ENCODE measurements at regions not wholly inside any gene's neighbourhood (a gene's known extent, or its start where the extent isn't known, plus 50 kb on each side); places are given as distances from the start of the nearest gene placed in this dataset.

DNA sequence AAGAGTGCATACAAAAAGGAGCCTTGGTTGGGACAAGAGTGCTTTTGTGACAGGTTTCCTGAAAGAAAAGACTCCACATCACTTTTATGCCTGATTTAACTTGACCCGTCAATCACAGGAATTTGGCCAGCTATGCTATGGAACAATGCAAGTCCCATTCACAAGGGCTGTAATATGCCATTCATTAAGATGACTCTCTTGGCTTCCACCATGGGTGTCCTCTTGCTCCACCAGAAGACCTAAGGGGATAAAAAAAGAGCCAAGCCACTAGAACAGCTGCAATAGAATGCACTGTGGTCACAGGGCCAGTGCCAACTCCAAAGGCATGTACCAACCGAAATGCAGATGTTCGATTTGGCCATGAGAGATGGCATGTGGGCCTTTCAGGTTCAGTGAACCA is 480.1 kb upstream of the MPDZ start:
- POLR2A ChIA-PET, result no interaction called here
- TF ChIP-seq SMC3 (IDR thresholded peaks at IDR 0.05), result no peak
- TF ChIP-seq, protein P1, sequence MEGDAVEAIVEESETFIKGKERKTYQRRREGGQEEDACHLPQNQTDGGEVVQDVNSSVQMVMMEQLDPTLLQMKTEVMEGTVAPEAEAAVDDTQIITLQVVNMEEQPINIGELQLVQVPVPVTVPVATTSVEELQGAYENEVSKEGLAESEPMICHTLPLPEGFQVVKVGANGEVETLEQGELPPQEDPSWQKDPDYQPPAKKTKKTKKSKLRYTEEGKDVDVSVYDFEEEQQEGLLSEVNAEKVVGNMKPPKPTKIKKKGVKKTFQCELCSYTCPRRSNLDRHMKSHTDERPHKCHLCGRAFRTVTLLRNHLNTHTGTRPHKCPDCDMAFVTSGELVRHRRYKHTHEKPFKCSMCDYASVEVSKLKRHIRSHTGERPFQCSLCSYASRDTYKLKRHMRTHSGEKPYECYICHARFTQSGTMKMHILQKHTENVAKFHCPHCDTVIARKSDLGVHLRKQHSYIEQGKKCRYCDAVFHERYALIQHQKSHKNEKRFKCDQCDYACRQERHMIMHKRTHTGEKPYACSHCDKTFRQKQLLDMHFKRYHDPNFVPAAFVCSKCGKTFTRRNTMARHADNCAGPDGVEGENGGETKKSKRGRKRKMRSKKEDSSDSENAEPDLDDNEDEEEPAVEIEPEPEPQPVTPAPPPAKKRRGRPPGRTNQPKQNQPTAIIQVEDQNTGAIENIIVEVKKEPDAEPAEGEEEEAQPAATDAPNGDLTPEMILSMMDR (IDR thresholded peaks at IDR 0.05), result no peak
- TF ChIP-seq, protein P2, sequence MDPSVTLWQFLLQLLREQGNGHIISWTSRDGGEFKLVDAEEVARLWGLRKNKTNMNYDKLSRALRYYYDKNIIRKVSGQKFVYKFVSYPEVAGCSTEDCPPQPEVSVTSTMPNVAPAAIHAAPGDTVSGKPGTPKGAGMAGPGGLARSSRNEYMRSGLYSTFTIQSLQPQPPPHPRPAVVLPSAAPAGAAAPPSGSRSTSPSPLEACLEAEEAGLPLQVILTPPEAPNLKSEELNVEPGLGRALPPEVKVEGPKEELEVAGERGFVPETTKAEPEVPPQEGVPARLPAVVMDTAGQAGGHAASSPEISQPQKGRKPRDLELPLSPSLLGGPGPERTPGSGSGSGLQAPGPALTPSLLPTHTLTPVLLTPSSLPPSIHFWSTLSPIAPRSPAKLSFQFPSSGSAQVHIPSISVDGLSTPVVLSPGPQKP (IDR thresholded peaks at IDR 0.05; ENCODE audit: low read depth, low read length), result no peak
- TF ChIP-seq NFE2L2 (conservative IDR thresholded peaks at IDR 0.05; ENCODE audit: low read length), result no peak
- TF ChIP-seq RCOR1 (IDR thresholded peaks at IDR 0.05; ENCODE audit: low read depth, low read length), result no peak
- no peak for TF ChIP-seq TP53 (CRISPR knock-in tag; IDR thresholded peaks at IDR 0.05)
- TF ChIP-seq ZNF302 (CRISPR knock-in tag; IDR thresholded peaks at IDR 0.05), result no peak
- TF ChIP-seq, protein P3, sequence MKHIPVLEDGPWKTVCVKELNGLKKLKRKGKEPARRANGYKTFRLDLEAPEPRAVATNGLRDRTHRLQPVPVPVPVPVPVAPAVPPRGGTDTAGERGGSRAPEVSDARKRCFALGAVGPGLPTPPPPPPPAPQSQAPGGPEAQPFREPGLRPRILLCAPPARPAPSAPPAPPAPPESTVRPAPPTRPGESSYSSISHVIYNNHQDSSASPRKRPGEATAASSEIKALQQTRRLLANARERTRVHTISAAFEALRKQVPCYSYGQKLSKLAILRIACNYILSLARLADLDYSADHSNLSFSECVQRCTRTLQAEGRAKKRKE (CRISPR knock-in tag; IDR thresholded peaks at IDR 0.05; ENCODE audit: low read depth), result no peak
- no peak for TF ChIP-seq MAZ (IDR thresholded peaks at IDR 0.05; ENCODE audit: borderline replicate concordance, low read depth, low read length)
- TF ChIP-seq JUNB (IDR thresholded peaks at IDR 0.05), result no peak
- TF ChIP-seq HEYL (CRISPR knock-in tag; IDR thresholded peaks at IDR 0.05), result no peak
- no peak for TF ChIP-seq NR3C1 (IDR thresholded peaks at IDR 0.05)
- no peak for TF ChIP-seq ZSCAN20 (CRISPR knock-in tag; IDR thresholded peaks at IDR 0.05)
- TF ChIP-seq, protein P4, sequence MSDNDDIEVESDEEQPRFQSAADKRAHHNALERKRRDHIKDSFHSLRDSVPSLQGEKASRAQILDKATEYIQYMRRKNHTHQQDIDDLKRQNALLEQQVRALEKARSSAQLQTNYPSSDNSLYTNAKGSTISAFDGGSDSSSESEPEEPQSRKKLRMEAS (IDR thresholded peaks at IDR 0.05), result no peak
- TF ChIP-seq, protein P5, sequence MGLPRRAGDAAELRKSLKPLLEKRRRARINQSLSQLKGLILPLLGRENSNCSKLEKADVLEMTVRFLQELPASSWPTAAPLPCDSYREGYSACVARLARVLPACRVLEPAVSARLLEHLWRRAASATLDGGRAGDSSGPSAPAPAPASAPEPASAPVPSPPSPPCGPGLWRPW (IDR thresholded peaks at IDR 0.05), result no peak
- TF ChIP-seq RFX5 (IDR thresholded peaks at IDR 0.05), result no peak
- TF ChIP-seq, protein P6, sequence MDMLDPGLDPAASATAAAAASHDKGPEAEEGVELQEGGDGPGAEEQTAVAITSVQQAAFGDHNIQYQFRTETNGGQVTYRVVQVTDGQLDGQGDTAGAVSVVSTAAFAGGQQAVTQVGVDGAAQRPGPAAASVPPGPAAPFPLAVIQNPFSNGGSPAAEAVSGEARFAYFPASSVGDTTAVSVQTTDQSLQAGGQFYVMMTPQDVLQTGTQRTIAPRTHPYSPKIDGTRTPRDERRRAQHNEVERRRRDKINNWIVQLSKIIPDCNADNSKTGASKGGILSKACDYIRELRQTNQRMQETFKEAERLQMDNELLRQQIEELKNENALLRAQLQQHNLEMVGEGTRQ (IDR thresholded peaks at IDR 0.05), result no peak
- TF ChIP-seq, protein P7, sequence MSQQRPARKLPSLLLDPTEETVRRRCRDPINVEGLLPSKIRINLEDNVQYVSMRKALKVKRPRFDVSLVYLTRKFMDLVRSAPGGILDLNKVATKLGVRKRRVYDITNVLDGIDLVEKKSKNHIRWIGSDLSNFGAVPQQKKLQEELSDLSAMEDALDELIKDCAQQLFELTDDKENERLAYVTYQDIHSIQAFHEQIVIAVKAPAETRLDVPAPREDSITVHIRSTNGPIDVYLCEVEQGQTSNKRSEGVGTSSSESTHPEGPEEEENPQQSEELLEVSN (IDR thresholded peaks at IDR 0.05; ENCODE audit: borderline replicate concordance, low read depth), result no peak
- no peak for TF ChIP-seq MYC (IDR thresholded peaks at IDR 0.05; ENCODE audit: borderline replicate concordance, low read length)
- TF ChIP-seq SREBF2 (IDR thresholded peaks at IDR 0.05), result no peak
- ATAC-seq, result no peak

DNA sequence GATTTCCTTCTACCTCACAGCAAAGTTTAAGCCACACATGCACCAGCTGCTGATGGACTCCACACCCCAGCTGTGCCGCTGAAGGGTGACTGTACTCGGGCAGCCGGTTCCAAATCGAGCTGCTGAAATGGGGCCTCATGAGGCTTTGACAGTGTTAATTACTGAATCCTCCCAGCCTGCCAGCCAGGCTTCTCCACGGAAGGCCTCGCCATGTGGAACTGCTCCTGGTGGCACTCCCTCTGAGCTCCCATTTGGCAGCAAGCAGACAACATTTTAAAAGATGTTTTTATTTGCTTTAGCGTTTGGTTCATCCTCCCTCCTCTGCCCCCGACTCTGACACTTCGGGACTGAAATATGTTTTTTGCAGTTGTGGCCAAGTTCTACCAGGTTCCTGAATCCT is 479.4 kb upstream of the MPDZ start:
- FAIRE-seq, result no peak
- TF ChIP-seq RNF2 (IDR thresholded peaks at IDR 0.05; ENCODE audit: borderline replicate concordance, low read depth) (no peak), HEYL (CRISPR knock-in tag; IDR thresholded peaks at IDR 0.05) (no peak), HOXB13 (CRISPR knock-in tag; IDR thresholded peaks at IDR 0.05; ENCODE audit: low read depth) (no peak), RARB (CRISPR knock-in tag; IDR thresholded peaks at IDR 0.05) (no peak), RAD21 (conservative IDR thresholded peaks at IDR 0.05 in 1 of 2, IDR thresholded peaks at IDR 0.05 in 1 of 2) (no peak), NPAS2 (CRISPR knock-in tag; IDR thresholded peaks at IDR 0.05; ENCODE audit: borderline replicate concordance) (no peak), ZFP36 (IDR thresholded peaks at IDR 0.05; ENCODE audit: borderline replicate concordance, partially characterized antibody) (no peak), HOXB5 (CRISPR knock-in tag; IDR thresholded peaks at IDR 0.05) (no peak), CBX8 (IDR thresholded peaks at IDR 0.05) (no peak), HDAC2 (IDR thresholded peaks at IDR 0.05) (no peak), CHD2 (IDR thresholded peaks at IDR 0.05; ENCODE audit: low read length, partially characterized antibody) (no peak), FOSB (CRISPR knock-in tag; IDR thresholded peaks at IDR 0.05) (no peak)
- TF ChIP-seq, protein P7 (IDR thresholded peaks at IDR 0.05; ENCODE audit: borderline replicate concordance, low read depth), result no peak
- TF ChIP-seq, protein P8, sequence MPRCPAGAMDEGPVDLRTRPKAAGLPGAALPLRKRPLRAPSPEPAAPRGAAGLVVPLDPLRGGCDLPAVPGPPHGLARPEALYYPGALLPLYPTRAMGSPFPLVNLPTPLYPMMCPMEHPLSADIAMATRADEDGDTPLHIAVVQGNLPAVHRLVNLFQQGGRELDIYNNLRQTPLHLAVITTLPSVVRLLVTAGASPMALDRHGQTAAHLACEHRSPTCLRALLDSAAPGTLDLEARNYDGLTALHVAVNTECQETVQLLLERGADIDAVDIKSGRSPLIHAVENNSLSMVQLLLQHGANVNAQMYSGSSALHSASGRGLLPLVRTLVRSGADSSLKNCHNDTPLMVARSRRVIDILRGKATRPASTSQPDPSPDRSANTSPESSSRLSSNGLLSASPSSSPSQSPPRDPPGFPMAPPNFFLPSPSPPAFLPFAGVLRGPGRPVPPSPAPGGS (IDR thresholded peaks at IDR 0.05), result no peak

More for the DNA sequence above, 480.1 kb upstream of the MPDZ start:
- no peak overlapping the region for H3K27ac ChIP-seq
- CTCF ChIA-PET, result interaction anchor here (1.5 kb wide), 2 partner anchors 9 to 11 kb away, joined by 3 read pairs; no protein-coding TSS in a partner anchor
- no peak overlapping the region for H3K4me3 ChIP-seq
- DNase-seq (ENCODE audit: low read depth in 1 of 2, low spot score in 1 of 2) (no peak), FAIRE-seq (no peak)
- no peak overlapping the region for H3K4me2 ChIP-seq
- WGBS (ENCODE audit: missing lambda C conversion rate), result 20% methylated on average over 3 of the region's 3 CpGs
- H3K9me3 ChIP-seq, result no peaks in the 10 kb centered on the region
- no peaks in the 10 kb centered on the region for H3K4me1 ChIP-seq

More for the DNA sequence above, 479.4 kb upstream of the MPDZ start:
- no peak overlapping the region for H3K27ac ChIP-seq
- no peak overlapping the region for H3K4me2 ChIP-seq
- 43% methylated on average over 8 of the region's 9 CpGs for WGBS (ENCODE audit: missing lambda C conversion rate)
- H3K9me3 ChIP-seq, result no peaks in the 10 kb centered on the region
- no peaks in the 10 kb centered on the region for H3K4me1 ChIP-seq
- CTCF ChIA-PET, result interaction anchor here (1.4 to 1.5 kb wide), 3 partner anchors 8 to 12 kb away, joined by 3 to 4 read pairs (median 3); no protein-coding TSS in a partner anchor
- DNase-seq (ENCODE audit: low read depth in 1 of 2, low spot score in 1 of 2), result no peak
- H3K4me3 ChIP-seq, result no peak overlapping the region
- POLR2A ChIA-PET, result no interaction called here
- no peak for ATAC-seq

Measured in A549 (cell line).